HEK293 (cell line): ENCODE measurements at regions not wholly inside any gene's neighbourhood (a gene's known extent, or its start where the extent isn't known, plus 50 kb on each side); places are given as distances from the start of the nearest gene placed in this dataset.

Experiments used
- CTCF ChIA-PET: fragments of 350-600 bp; formaldehyde crosslinking; extraction: SDS; loops from one replicate; lab custom pipeline; 2021; ENCODE audit warnings: antibody characterized with exemption; lab: Yijun Ruan, JAX
- POLR2A ChIA-PET: fragments of 300-600 bp; formaldehyde crosslinking; extraction: SDS; loops from one replicate; lab custom pipeline; 2020; ENCODE audit warnings: antibody characterized with exemption, inconsistent platforms; lab: Yijun Ruan, JAX
- H3K27ac ChIP-seq: fragments of 200-500 bp; sonication (Bioruptor generic); 2 replicates; pipeline ENCODE4 v1.5.1; 2014; ENCODE audit warnings: low read depth, low read length, control low read depth, inconsistent platforms; ENCODE audit errors: extremely low read depth
- H3K36me3 ChIP-seq, 2 experiments: fragments of 200-500 bp in 1 of 2; sonication (Bioruptor generic) in 1 of 2; 1 replicate in 1 of 2; 2 replicates in 1 of 2; pipeline ENCODE4 v1.5.1; 2014 to 2017; ENCODE audit warnings: inconsistent platforms in 2 of 2, low read length in 2 of 2; ENCODE audit not compliant: control insufficient read depth in 2 of 2, insufficient read depth in 1 of 2
- H3K4me1 ChIP-seq: fragments of 200-500 bp; sonication (Bioruptor generic); 2 replicates; pipeline ENCODE4 v1.5.1; 2014; ENCODE audit warnings: mild to moderate bottlenecking, low read length, inconsistent platforms; ENCODE audit not compliant: control insufficient read depth, insufficient read depth
- H3K4me3 ChIP-seq: 2 replicates; pipeline ENCODE4 v1.5.1; 2011; ENCODE audit warnings: low read depth, mild to moderate bottlenecking, control low read depth, low read length, moderate library complexity
- H3K9me3 ChIP-seq: fragments of 200-500 bp; sonication (Bioruptor generic); 2 replicates; pipeline ENCODE4 v1.5.1; 2014; ENCODE audit warnings: low read depth, low read length, inconsistent platforms; ENCODE audit not compliant: control insufficient read depth, insufficient read depth
- EGR2 ChIP-seq: fragments of 450-650 bp; formaldehyde crosslinking; IDR thresholded peaks from 2 replicates; pipeline ENCODE4 v1.5.1; 2016; ENCODE audit warnings: low read depth, missing biosample characterization, missing genetic modification characterization
- GLIS1 ChIP-seq: fragments of 450-650 bp; formaldehyde crosslinking; IDR thresholded peaks from 2 replicates; pipeline ENCODE4 v1.5.1; 2016; ENCODE audit warnings: missing biosample characterization, missing genetic modification characterization
- PRDM1 ChIP-seq: fragments of 450-650 bp; formaldehyde crosslinking; IDR thresholded peaks from 2 replicates; pipeline ENCODE4; 2016; ENCODE audit warnings: missing biosample characterization, missing genetic modification characterization
- SP2 ChIP-seq: fragments of 450-650 bp; formaldehyde crosslinking; IDR thresholded peaks from 2 replicates; pipeline ENCODE4 v1.5.1; 2016; ENCODE audit warnings: missing biosample characterization, missing genetic modification characterization
- SP3 ChIP-seq: fragments of 450-650 bp; formaldehyde crosslinking; IDR thresholded peaks from 2 replicates; pipeline ENCODE4 v1.5.1; 2016; ENCODE audit warnings: missing biosample characterization, missing genetic modification characterization
- SP7 ChIP-seq: fragments of 450-650 bp; formaldehyde crosslinking; IDR thresholded peaks from 2 replicates; pipeline ENCODE4 v1.5.1; 2016; ENCODE audit warnings: missing biosample characterization, missing genetic modification characterization
- YY2 ChIP-seq: fragments of 450-650 bp; formaldehyde crosslinking; IDR thresholded peaks from 2 replicates; pipeline ENCODE4 v1.5.1; 2016; ENCODE audit warnings: missing biosample characterization, missing genetic modification characterization
- ZFP41 ChIP-seq: fragments of 450-650 bp; formaldehyde crosslinking; IDR thresholded peaks from 2 replicates; pipeline ENCODE4 v1.5.1; 2016; ENCODE audit warnings: missing biosample characterization, missing genetic modification characterization, borderline replicate concordance
- ZNF140 ChIP-seq: fragments of 450-650 bp; formaldehyde crosslinking; IDR thresholded peaks from 2 replicates; pipeline ENCODE4 v1.5.1; 2016; ENCODE audit warnings: missing biosample characterization, missing genetic modification characterization
- ZNF16 ChIP-seq: fragments of 450-650 bp; formaldehyde crosslinking; IDR thresholded peaks from 2 replicates; pipeline ENCODE4 v1.5.1; 2016; ENCODE audit warnings: low read depth, missing biosample characterization, missing genetic modification characterization
- ZNF214 ChIP-seq: fragments of 450-650 bp; formaldehyde crosslinking; IDR thresholded peaks from 2 replicates; pipeline ENCODE4 v1.5.1; 2017; ENCODE audit warnings: missing biosample characterization, mild to moderate bottlenecking, missing genetic modification characterization, borderline replicate concordance
- ZNF266 ChIP-seq: fragments of 450-650 bp; formaldehyde crosslinking; IDR thresholded peaks from 2 replicates; pipeline ENCODE4 v1.5.1; 2016; ENCODE audit warnings: missing biosample characterization, missing genetic modification characterization, low read depth
- ZNF426 ChIP-seq: fragments of 450-650 bp; formaldehyde crosslinking; IDR thresholded peaks from 2 replicates; pipeline ENCODE4 v1.5.1; 2017; ENCODE audit warnings: missing biosample characterization, missing genetic modification characterization, mild to moderate bottlenecking, inconsistent platforms, moderate library complexity
- ZNF473 ChIP-seq: fragments of 450-650 bp; formaldehyde crosslinking; IDR thresholded peaks from 2 replicates; pipeline ENCODE4 v1.5.1; 2017; ENCODE audit warnings: missing biosample characterization, missing genetic modification characterization
- ZNF514 ChIP-seq: fragments of 450-650 bp; formaldehyde crosslinking; IDR thresholded peaks from 2 replicates; pipeline ENCODE4 v1.5.1; 2016; ENCODE audit warnings: missing biosample characterization, missing genetic modification characterization
- ZNF558 ChIP-seq: fragments of 450-650 bp; formaldehyde crosslinking; IDR thresholded peaks from 2 replicates; pipeline ENCODE4 v1.5.1; 2016; ENCODE audit warnings: missing biosample characterization, missing genetic modification characterization
- ZNF561 ChIP-seq: fragments of 450-650 bp; IDR thresholded peaks from 2 replicates; pipeline ENCODE4 v1.5.1; 2018; ENCODE audit warnings: missing biosample characterization, missing genetic modification characterization, borderline replicate concordance
- ZNF792 ChIP-seq: fragments of 450-650 bp; formaldehyde crosslinking; IDR thresholded peaks from 2 replicates; pipeline ENCODE4 v1.5.1; 2016; ENCODE audit warnings: missing biosample characterization, missing genetic modification characterization
- TF ChIP-seq, protein P1 (sequence below): fragments of 450-650 bp; formaldehyde crosslinking; IDR thresholded peaks from 2 replicates; pipeline ENCODE4 v1.5.1; 2017; ENCODE audit warnings: missing biosample characterization, missing genetic modification characterization
- TF ChIP-seq, protein P2 (sequence below): fragments of 450-650 bp; formaldehyde crosslinking; IDR thresholded peaks from 2 replicates; pipeline ENCODE4 v1.5.1; 2016; ENCODE audit warnings: missing biosample characterization, missing genetic modification characterization
- TF ChIP-seq, protein P3 (sequence below): fragments of 450-650 bp; formaldehyde crosslinking; IDR thresholded peaks from 2 replicates; pipeline ENCODE4 v1.5.1; 2017; ENCODE audit warnings: missing biosample characterization, missing genetic modification characterization

DNA sequence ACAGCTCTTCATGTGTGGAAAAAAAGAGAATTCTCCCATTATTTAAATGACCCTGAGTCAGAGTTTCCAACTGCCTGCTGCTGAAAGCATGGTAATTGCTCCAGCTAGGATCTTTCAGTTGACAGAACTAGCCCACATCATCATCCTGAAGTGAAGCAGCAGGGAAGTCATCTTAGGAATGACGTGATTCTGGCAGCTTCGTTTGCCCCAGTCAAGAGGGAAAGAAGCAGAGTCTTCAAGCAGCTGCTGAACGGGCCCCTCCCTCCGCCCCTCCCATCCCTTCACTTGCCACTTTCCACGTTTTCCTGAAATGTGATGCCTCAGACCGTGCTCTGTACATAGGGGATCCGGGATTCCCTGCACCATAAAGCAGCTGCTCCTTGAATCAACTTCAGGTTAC, 455.0 kb upstream of the TMEM132C start:
- no peak overlapping the region for H3K4me3 ChIP-seq
- ChIA-PET CTCF (interaction anchor here (0.6 to 0.7 kb wide), 3 partner anchors 11 to 178 kb away, joined by 3 to 5 read pairs (median 4); no protein-coding TSS in a partner anchor), POLR2A (no interaction called here)
- H3K4me1 ChIP-seq = no peaks in the 10 kb centered on the region
- H3K9me3 ChIP-seq = no peaks in the 10 kb centered on the region
- H3K36me3 ChIP-seq = no peaks in the 10 kb centered on the region
- H3K27ac ChIP-seq = no peak overlapping the region
- no peak for TF ChIP-seq ZNF214
- TF ChIP-seq YY2 = no peak
- TF ChIP-seq ZNF16 (tag by site-specific recombination) = no peak
- no peak for TF ChIP-seq SP2
- no peak for TF ChIP-seq SP3 (tag by site-specific recombination)
- TF ChIP-seq ZNF514 (tag by site-specific recombination) = no peak
- no peak for TF ChIP-seq ZNF558 (tag by site-specific recombination)
- no peak for TF ChIP-seq ZNF473
- TF ChIP-seq ZNF561 (tag by site-specific recombination) = no peak
- TF ChIP-seq PRDM1 (tag by site-specific recombination) = no peak
- TF ChIP-seq ZFP41 (tag by site-specific recombination) = no peak
- TF ChIP-seq GLIS1 (tag by site-specific recombination) = no peak
- no peak for TF ChIP-seq EGR2 (tag by site-specific recombination)

DNA sequence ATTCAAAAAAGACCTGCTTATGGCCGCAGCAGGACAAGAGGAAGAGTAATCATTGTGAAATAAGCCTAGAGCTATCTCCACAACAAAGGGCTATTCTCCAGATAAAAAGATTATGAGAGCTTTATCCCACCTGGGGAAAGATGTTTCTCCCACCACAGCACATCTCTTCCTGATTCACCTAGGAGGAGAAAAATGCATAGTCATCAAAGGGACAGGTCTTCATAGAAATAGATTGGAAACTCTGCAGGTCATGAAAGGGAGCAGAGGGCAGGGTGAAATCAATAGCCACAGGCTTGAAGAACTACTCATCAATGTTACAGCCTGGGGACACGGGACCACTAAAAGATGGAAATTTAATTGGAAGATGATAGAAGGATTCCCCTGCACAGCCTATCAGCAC, 453.8 kb upstream of the TMEM132C start:
- CTCF ChIA-PET = no interaction called here
- TF ChIP-seq SP3 (tag by site-specific recombination) = no peak
- TF ChIP-seq ZNF140 = no peak
- TF ChIP-seq, protein P1, sequence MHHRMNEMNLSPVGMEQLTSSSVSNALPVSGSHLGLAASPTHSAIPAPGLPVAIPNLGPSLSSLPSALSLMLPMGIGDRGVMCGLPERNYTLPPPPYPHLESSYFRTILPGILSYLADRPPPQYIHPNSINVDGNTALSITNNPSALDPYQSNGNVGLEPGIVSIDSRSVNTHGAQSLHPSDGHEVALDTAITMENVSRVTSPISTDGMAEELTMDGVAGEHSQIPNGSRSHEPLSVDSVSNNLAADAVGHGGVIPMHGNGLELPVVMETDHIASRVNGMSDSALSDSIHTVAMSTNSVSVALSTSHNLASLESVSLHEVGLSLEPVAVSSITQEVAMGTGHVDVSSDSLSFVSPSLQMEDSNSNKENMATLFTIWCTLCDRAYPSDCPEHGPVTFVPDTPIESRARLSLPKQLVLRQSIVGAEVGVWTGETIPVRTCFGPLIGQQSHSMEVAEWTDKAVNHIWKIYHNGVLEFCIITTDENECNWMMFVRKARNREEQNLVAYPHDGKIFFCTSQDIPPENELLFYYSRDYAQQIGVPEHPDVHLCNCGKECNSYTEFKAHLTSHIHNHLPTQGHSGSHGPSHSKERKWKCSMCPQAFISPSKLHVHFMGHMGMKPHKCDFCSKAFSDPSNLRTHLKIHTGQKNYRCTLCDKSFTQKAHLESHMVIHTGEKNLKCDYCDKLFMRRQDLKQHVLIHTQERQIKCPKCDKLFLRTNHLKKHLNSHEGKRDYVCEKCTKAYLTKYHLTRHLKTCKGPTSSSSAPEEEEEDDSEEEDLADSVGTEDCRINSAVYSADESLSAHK (tag by site-specific recombination) = no peak
- TF ChIP-seq ZNF426 (tag by site-specific recombination) = no peak
- TF ChIP-seq ZNF266 = no peak
- TF ChIP-seq SP7 (tag by site-specific recombination) = no peak
- TF ChIP-seq, protein P2, sequence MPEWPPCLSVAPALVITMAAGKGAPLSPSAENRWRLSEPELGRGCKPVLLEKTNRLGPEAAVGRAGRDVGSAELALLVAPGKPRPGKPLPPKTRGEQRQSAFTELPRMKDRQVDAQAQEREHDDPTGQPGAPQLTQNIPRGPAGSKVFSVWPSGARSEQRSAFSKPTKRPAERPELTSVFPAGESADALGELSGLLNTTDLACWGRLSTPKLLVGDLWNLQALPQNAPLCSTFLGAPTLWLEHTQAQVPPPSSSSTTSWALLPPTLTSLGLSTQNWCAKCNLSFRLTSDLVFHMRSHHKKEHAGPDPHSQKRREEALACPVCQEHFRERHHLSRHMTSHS (tag by site-specific recombination) = no peak
- TF ChIP-seq, protein P3, sequence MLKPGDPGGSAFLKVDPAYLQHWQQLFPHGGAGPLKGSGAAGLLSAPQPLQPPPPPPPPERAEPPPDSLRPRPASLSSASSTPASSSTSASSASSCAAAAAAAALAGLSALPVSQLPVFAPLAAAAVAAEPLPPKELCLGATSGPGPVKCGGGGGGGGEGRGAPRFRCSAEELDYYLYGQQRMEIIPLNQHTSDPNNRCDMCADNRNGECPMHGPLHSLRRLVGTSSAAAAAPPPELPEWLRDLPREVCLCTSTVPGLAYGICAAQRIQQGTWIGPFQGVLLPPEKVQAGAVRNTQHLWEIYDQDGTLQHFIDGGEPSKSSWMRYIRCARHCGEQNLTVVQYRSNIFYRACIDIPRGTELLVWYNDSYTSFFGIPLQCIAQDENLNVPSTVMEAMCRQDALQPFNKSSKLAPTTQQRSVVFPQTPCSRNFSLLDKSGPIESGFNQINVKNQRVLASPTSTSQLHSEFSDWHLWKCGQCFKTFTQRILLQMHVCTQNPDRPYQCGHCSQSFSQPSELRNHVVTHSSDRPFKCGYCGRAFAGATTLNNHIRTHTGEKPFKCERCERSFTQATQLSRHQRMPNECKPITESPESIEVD (tag by site-specific recombination) = no peak
- TF ChIP-seq ZNF792 (tag by site-specific recombination) = no peak

More for the DNA sequence above, 453.8 kb upstream of the TMEM132C start:
- no peak overlapping the region for H3K27ac ChIP-seq
- H3K36me3 ChIP-seq = no peaks in the 10 kb centered on the region
- POLR2A ChIA-PET = no interaction called here
- no peaks in the 10 kb centered on the region for H3K4me1 ChIP-seq
- no peak overlapping the region for H3K4me3 ChIP-seq
- H3K9me3 ChIP-seq = no peaks in the 10 kb centered on the region
